ENCODE measurements at regions not wholly inside any gene's neighbourhood (a gene's known extent, or its start where the extent isn't known, plus 50 kb on each side); places are given as distances from the start of the nearest gene placed in this dataset.

GRCh38 chr20:52624281-52624680 is 347.9 kb upstream of the TSHZ2 start:
- no peak for TF ChIP-seq CTCF (conservative IDR thresholded peaks at IDR 0.05; ENCODE audit: control insufficient read depth, insufficient read depth, low read depth, low read length)

GRCh38 chr20:52622081-52622480 is 350.1 kb upstream of the TSHZ2 start:
- DNase-seq (ENCODE audit: low read depth), result no peak
- no peak overlapping the region for H3K4me3 ChIP-seq (ENCODE audit: control insufficient read depth, low read depth, low read length)
- TF ChIP-seq CTCF (conservative IDR thresholded peaks at IDR 0.05; ENCODE audit: control insufficient read depth, insufficient read depth, low read depth, low read length), result no peak

More at GRCh38 chr20:52624281-52624680, 347.9 kb upstream of the TSHZ2 start:
- H3K4me3 ChIP-seq (ENCODE audit: control insufficient read depth, low read depth, low read length), result no peak overlapping the region
- DNase-seq (ENCODE audit: low read depth), result no peak

- TF ChIP-seq CTCF (conservative IDR thresholded peaks at IDR 0.05; ENCODE audit: control insufficient read depth, insufficient read depth, low read depth, low read length), result no peak
- no peak overlapping the region for H3K4me3 ChIP-seq (ENCODE audit: control insufficient read depth, low read depth, low read length)
- no peak for DNase-seq (ENCODE audit: low read depth)
Observed at GRCh38 chr20:52621401-52621800, 350.8 kb upstream of the TSHZ2 start.

- TF ChIP-seq CTCF (conservative IDR thresholded peaks at IDR 0.05; ENCODE audit: control insufficient read depth, insufficient read depth, low read depth, low read length), result no peak
- DNase-seq (ENCODE audit: low read depth), result no peak
- no peak overlapping the region for H3K4me3 ChIP-seq (ENCODE audit: control insufficient read depth, low read depth, low read length)
Observed at GRCh38 chr20:52619671-52620070, 352.5 kb upstream of the TSHZ2 start.

GRCh38 chr20:52619101-52619500 is 353.1 kb upstream of the TSHZ2 start:
- TF ChIP-seq CTCF (conservative IDR thresholded peaks at IDR 0.05; ENCODE audit: control insufficient read depth, insufficient read depth, low read depth, low read length), result no peak
- DNase-seq (ENCODE audit: low read depth), result no peak

DNA sequence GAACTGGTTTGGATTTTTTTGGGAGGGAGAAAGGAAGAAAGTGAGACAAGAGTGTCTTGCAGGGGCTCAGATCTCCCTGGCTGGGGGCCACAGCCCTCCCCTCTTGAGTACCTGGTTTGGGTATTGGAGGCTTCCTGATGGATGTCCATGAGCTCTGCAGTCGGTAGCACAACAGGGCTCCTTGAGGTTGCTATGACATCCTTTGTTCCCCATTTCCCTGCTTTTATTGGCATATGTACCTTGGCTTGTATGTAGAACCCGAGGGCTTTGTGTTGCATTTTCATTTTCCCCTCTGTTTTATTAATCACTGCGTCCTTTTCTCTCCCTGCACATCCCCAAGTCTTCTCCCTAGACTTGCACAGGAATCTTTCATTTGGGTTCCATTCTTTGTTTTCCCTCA is 355.5 kb upstream of the TSHZ2 start:
- TF ChIP-seq CTCF (conservative IDR thresholded peaks at IDR 0.05; ENCODE audit: control insufficient read depth, insufficient read depth, low read depth, low read length), result no peak
- no peak overlapping the region for H3K4me3 ChIP-seq (ENCODE audit: control insufficient read depth, low read depth, low read length)
- no peak for DNase-seq (ENCODE audit: low read depth)

More at GRCh38 chr20:52619101-52619500, 353.1 kb upstream of the TSHZ2 start:
- H3K4me3 ChIP-seq (ENCODE audit: control insufficient read depth, low read depth, low read length), result no peak overlapping the region
